ENCODE measurements at regions not wholly inside any gene's neighbourhood (a gene's known extent, or its start where the extent isn't known, plus 50 kb on each side); places are given as distances from the start of the nearest gene placed in this dataset.

DNA sequence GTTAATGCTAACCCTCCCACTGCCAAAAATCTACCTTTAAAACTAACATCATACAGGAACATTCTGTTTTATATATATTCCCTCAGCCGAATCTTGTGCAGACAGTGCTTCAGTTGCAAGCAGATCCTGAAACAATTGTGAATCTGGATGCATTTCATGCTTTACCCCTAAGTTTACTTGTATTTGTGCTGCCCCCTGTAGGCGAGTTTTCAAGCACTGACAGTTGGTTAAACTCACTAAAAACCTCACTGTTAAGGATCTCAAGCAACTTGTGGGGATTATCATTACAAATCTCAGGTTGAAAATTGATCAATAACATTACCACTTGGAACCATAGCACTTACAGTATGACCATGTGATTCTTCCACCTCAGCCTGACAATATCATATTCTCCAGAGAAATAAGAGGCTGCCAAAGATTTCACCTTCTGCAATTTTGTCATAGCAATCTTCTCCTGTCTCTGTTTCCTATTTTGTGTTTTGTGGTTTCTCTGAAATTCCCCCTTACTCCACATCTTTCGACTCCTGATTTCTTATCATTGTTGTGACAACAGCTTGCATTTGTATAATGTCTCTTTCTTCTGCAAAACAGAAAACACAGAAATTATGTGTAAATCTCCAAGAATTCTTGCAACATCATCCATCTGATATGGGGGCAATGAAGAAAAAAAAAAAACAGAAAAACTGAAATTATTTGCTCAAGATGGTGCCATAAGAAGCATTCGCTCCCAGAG lies 354.6 kb upstream of the SETBP1 start:
- TF ChIP-seq CTCF (IDR thresholded peaks at IDR 0.05; ENCODE audit: insufficient read depth, low read length) = peak; percentile 48
- TF ChIP-seq POLR2AphosphoS5 (IDR thresholded peaks at IDR 0.05; ENCODE audit: low read depth) = no peak
- no peak for TF ChIP-seq GABPA (IDR thresholded peaks at IDR 0.05; ENCODE audit: low read depth)
- TF ChIP-seq, protein P1, sequence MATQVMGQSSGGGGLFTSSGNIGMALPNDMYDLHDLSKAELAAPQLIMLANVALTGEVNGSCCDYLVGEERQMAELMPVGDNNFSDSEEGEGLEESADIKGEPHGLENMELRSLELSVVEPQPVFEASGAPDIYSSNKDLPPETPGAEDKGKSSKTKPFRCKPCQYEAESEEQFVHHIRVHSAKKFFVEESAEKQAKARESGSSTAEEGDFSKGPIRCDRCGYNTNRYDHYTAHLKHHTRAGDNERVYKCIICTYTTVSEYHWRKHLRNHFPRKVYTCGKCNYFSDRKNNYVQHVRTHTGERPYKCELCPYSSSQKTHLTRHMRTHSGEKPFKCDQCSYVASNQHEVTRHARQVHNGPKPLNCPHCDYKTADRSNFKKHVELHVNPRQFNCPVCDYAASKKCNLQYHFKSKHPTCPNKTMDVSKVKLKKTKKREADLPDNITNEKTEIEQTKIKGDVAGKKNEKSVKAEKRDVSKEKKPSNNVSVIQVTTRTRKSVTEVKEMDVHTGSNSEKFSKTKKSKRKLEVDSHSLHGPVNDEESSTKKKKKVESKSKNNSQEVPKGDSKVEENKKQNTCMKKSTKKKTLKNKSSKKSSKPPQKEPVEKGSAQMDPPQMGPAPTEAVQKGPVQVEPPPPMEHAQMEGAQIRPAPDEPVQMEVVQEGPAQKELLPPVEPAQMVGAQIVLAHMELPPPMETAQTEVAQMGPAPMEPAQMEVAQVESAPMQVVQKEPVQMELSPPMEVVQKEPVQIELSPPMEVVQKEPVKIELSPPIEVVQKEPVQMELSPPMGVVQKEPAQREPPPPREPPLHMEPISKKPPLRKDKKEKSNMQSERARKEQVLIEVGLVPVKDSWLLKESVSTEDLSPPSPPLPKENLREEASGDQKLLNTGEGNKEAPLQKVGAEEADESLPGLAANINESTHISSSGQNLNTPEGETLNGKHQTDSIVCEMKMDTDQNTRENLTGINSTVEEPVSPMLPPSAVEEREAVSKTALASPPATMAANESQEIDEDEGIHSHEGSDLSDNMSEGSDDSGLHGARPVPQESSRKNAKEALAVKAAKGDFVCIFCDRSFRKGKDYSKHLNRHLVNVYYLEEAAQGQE (IDR thresholded peaks at IDR 0.05; ENCODE audit: insufficient replicate concordance, low read depth) = no peak

Measured in HL-60 (cell line).